CD14-positive monocyte (primary cell): ENCODE measurements at regions not wholly inside any gene's neighbourhood (a gene's known extent, or its start where the extent isn't known, plus 50 kb on each side); places are given as distances from the start of the nearest gene placed in this dataset.

Experiments
- DNase-seq, 3 donors: peaks; one replicate each; pipeline ENCODE4 v3.0.0-alpha.2; 2011 to 2022
- H2AFZ ChIP-seq: 2 replicates; pipeline ENCODE4 v1.6.0; 2012; ENCODE audit warnings: mild to moderate bottlenecking, low read depth, low read length, inconsistent platforms; ENCODE audit not compliant: insufficient read depth, poor library complexity, severe bottlenecking
- H3K27ac ChIP-seq, 2 donors: 1 replicate in 1 of 2; 2 replicates in 1 of 2; pipeline ENCODE4 v1.5.1; 2012 to 2013; ENCODE audit warnings: low read length in 2 of 2, control low read depth in 1 of 2, inconsistent platforms in 1 of 2, low read depth in 1 of 2, mild to moderate bottlenecking in 1 of 2
- H3K27me3 ChIP-seq, 2 donors: one replicate each; pipeline versions ENCODE4 v1.6.0 to v1.6.1; 2011 to 2013; ENCODE audit warnings: low read length in 2 of 2; ENCODE audit not compliant: control insufficient read depth in 2 of 2, insufficient read depth in 2 of 2
- H3K36me3 ChIP-seq, 2 donors: replicated peaks in 1 of 2; 1 replicate in 1 of 2; 2 replicates in 1 of 2; pipeline versions ENCODE4 v1.5.1 to v1.6.1; 2012 to 2013; ENCODE audit warnings: low read length in 2 of 2, control low read depth in 1 of 2, inconsistent platforms in 1 of 2, mild to moderate bottlenecking in 1 of 2; ENCODE audit not compliant: insufficient read depth in 2 of 2, control insufficient read depth in 1 of 2
- H3K4me1 ChIP-seq, 2 donors: 1 replicate in 1 of 2; 2 replicates in 1 of 2; pipeline versions ENCODE4 v1.5.1 to v1.6.1; 2012 to 2013; ENCODE audit warnings: low read length in 2 of 2, control low read depth in 1 of 2, inconsistent platforms in 1 of 2, mild to moderate bottlenecking in 1 of 2, moderate library complexity in 1 of 2; ENCODE audit not compliant: insufficient read depth in 2 of 2, control insufficient read depth in 1 of 2
- H3K4me2 ChIP-seq: replicated peaks from 2 replicates; pipeline ENCODE3; 2012; ENCODE audit warnings: low read length, moderate library complexity, mild to moderate bottlenecking; ENCODE audit not compliant: poor library complexity, severe bottlenecking; ENCODE audit errors: extremely low read depth
- H3K4me3 ChIP-seq, 3 experiments: fragments of 200-600 bp in 1 of 3; sonication (generic) in 1 of 3; replicated peaks in 1 of 3; 1 replicate in 2 of 3; 2 replicates in 1 of 3; pipeline ENCODE4 v1.5.1; 2011 to 2013; ENCODE audit warnings: low read length in 3 of 3, mild to moderate bottlenecking in 3 of 3, control low read depth in 2 of 3, low read depth in 2 of 3, inconsistent platforms in 1 of 3, moderate library complexity in 1 of 3
- H3K79me2 ChIP-seq: 2 replicates; pipeline ENCODE4 v1.6.0; 2012; ENCODE audit warnings: mild to moderate bottlenecking, control low read depth, inconsistent platforms, low read length, moderate library complexity; ENCODE audit not compliant: insufficient read depth
- H3K9ac ChIP-seq: 2 replicates; pipeline ENCODE4 v1.6.0; 2017; ENCODE audit warnings: low read length, mild to moderate bottlenecking; ENCODE audit not compliant: insufficient read depth, poor library complexity, severe bottlenecking
- H3K9me3 ChIP-seq, 2 donors: replicated peaks in 1 of 2; 1 replicate in 1 of 2; 2 replicates in 1 of 2; pipeline versions ENCODE4 v1.5.1 to v1.6.1; 2012 to 2013; ENCODE audit warnings: low read length in 2 of 2, control low read depth in 1 of 2; ENCODE audit not compliant: control insufficient read depth in 1 of 2, insufficient read depth in 1 of 2
- H4K20me1 ChIP-seq: 2 replicates; pipeline ENCODE4 v1.6.0; 2012; ENCODE audit warnings: mild to moderate bottlenecking, low read length, control low read depth, moderate library complexity; ENCODE audit not compliant: insufficient read depth
- H3K27ac Mint-ChIP-seq, 7 donors: one replicate each; pipeline ENCODE4 v1.8.0; 2020; ENCODE audit warnings: mild to moderate bottlenecking in 7 of 7, mixed read lengths in 7 of 7, moderate library complexity in 6 of 7, inconsistent platforms in 2 of 7
- H3K27me3 Mint-ChIP-seq, 3 donors: one replicate each; pipeline ENCODE4 v1.8.0; 2021 to 2022; ENCODE audit warnings: low read depth in 3 of 3, mild to moderate bottlenecking in 3 of 3, mixed read lengths in 3 of 3, moderate library complexity in 3 of 3, inconsistent platforms in 1 of 3
- H3K36me3 Mint-ChIP-seq, 2 donors: one replicate each; pipeline ENCODE4 v1.8.0; 2020; ENCODE audit warnings: mixed read lengths in 2 of 2, inconsistent platforms in 1 of 2, mild to moderate bottlenecking in 1 of 2
- H3K4me1 Mint-ChIP-seq: one replicate; pipeline ENCODE4 v1.8.0; 2020; ENCODE audit warnings: mild to moderate bottlenecking, mixed read lengths
- H3K4me3 Mint-ChIP-seq, 2 donors: one replicate each; pipeline ENCODE4 v1.8.0; 2020; ENCODE audit warnings: mild to moderate bottlenecking in 2 of 2, mixed read lengths in 2 of 2, moderate library complexity in 1 of 2
- H3K9me3 Mint-ChIP-seq, 7 donors: one replicate each; pipeline ENCODE4 v1.8.0; 2020 to 2022; ENCODE audit warnings: mixed read lengths in 7 of 7, mild to moderate bottlenecking in 6 of 7, moderate library complexity in 6 of 7, inconsistent platforms in 2 of 7
- WGBS: methylation state at CpG from one replicate; pipeline ENCODE4 v1.1.5; 2013; ENCODE audit warnings: missing lambda C conversion rate; ENCODE audit not compliant: insufficient coverage; 5-methylcytosine and 5-hydroxymethylcytosine counted together
- intact Hi-C, 2 donors: fragments of 100-400 bp; cut with micrococcal nuclease; formaldehyde crosslinking; loops; one replicate each; pipeline versions ENCODE4 v1.15.0 to v1.15.1; 2023
- TF ChIP-seq, protein P1 (sequence below): fragments of 200-600 bp; IDR thresholded peaks from one replicate; pipeline ENCODE4 v1.8.0; 2022; ENCODE audit warnings: antibody characterized with exemption, mild to moderate bottlenecking

DNA sequence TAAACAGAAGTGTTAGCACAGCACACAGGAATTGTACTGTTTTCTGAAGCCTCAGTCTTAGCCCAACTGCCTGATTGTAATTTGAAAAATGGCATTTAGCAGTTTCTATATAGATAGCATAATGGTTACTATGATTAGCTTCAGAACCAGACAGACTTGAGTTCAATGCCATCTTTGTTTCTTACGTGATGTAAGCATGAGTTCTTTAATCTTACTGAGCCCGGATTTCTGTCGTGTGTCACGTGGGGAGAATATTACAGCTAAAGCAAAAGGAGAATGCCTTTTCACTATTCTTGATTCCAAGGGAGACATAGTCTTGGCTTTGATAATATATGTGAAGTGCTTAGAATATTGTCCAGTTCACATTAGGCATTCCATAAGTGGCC, 407.3 kb downstream of the STIM2 start:
- no peaks in the 10 kb centered on the region for H3K9me3 Mint-ChIP-seq
- no peak overlapping the region for H3K4me3 ChIP-seq
- no peaks in the 10 kb centered on the region for H3K79me2 ChIP-seq
- no peaks in the 10 kb centered on the region for H3K27me3 Mint-ChIP-seq
- no peak overlapping the region for H3K27ac ChIP-seq
- H3K27ac Mint-ChIP-seq, result no peak overlapping the region
- no peak for DNase-seq
- H3K36me3 Mint-ChIP-seq, result no peaks in the 10 kb centered on the region
- H3K4me3 Mint-ChIP-seq, result no peak overlapping the region
- no peaks in the 10 kb centered on the region for H3K4me1 ChIP-seq
- intact Hi-C loops, result no loop called here
- no peaks in the 10 kb centered on the region for H3K27me3 ChIP-seq
- H2AFZ ChIP-seq, result no peak overlapping the region
- no peaks in the 10 kb centered on the region for H3K9me3 ChIP-seq
- no peaks in the 10 kb centered on the region for H3K4me1 Mint-ChIP-seq
- H3K9ac ChIP-seq, result no peak overlapping the region
- WGBS, result 95% methylated on average over 4 of the region's 4 CpGs
- H3K36me3 ChIP-seq, result no peaks in the 10 kb centered on the region
- no peak overlapping the region for H3K4me2 ChIP-seq
- H4K20me1 ChIP-seq, result no peaks in the 10 kb centered on the region
- TF ChIP-seq, protein P1, sequence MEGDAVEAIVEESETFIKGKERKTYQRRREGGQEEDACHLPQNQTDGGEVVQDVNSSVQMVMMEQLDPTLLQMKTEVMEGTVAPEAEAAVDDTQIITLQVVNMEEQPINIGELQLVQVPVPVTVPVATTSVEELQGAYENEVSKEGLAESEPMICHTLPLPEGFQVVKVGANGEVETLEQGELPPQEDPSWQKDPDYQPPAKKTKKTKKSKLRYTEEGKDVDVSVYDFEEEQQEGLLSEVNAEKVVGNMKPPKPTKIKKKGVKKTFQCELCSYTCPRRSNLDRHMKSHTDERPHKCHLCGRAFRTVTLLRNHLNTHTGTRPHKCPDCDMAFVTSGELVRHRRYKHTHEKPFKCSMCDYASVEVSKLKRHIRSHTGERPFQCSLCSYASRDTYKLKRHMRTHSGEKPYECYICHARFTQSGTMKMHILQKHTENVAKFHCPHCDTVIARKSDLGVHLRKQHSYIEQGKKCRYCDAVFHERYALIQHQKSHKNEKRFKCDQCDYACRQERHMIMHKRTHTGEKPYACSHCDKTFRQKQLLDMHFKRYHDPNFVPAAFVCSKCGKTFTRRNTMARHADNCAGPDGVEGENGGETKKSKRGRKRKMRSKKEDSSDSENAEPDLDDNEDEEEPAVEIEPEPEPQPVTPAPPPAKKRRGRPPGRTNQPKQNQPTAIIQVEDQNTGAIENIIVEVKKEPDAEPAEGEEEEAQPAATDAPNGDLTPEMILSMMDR, result no peak

DNA sequence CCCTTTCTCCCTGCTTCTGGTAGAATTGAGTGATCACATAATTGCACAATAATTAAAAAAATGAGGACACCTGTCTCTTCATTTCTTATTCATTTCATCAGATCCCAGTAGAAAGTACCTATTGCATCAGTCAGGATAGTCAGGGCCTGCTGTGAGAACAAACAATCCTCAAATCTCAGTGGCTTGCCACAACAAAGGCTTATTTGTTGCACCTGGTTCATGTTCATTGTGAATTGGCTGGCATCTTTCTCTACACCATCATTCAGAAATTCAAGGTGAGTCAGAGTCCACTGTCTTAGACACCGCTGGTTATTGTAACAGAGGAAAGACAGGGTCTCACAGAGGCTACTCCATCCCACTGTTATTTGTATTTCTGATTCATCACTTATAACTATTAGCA, 409.8 kb downstream of the STIM2 start:
- TF ChIP-seq, protein P1, result no peak
- H3K36me3 ChIP-seq, result no peaks in the 10 kb centered on the region
- no peak overlapping the region for H3K4me2 ChIP-seq
- Mint-ChIP-seq H3K4me3 (no peak overlapping the region), H3K9me3 (no peaks in the 10 kb centered on the region), H3K27ac (no peak overlapping the region), H3K36me3 (no peaks in the 10 kb centered on the region), H3K27me3 (no peaks in the 10 kb centered on the region), H3K4me1 (no peaks in the 10 kb centered on the region)
- intact Hi-C loops, result no loop called here
- no peak overlapping the region for H3K9ac ChIP-seq
- H3K27me3 ChIP-seq, result no peaks in the 10 kb centered on the region
- H3K79me2 ChIP-seq, result no peaks in the 10 kb centered on the region
- 100% methylated on average over 1 of the region's 1 CpG for WGBS
- no peak overlapping the region for H3K4me3 ChIP-seq
- no peaks in the 10 kb centered on the region for H4K20me1 ChIP-seq
- no peaks in the 10 kb centered on the region for H3K4me1 ChIP-seq
- no peak for DNase-seq
- H3K9me3 ChIP-seq, result no peaks in the 10 kb centered on the region
- no peak overlapping the region for H2AFZ ChIP-seq
- no peak overlapping the region for H3K27ac ChIP-seq
